HEK293T (cell line): ENCODE measurements at regions not wholly inside any gene's neighbourhood (a gene's known extent, or its start where the extent isn't known, plus 50 kb on each side); places are given as distances from the start of the nearest gene placed in this dataset.

Source experiments
- ARNT ChIP-seq: fragments of 450-650 bp; IDR thresholded peaks from 2 replicates; pipeline ENCODE4 v1.6.1; 2017; ENCODE audit warnings: mild to moderate bottlenecking
- CTBP1 ChIP-seq: fragments of 450-650 bp; IDR thresholded peaks from 2 replicates; pipeline ENCODE4 v1.6.1; 2016; ENCODE audit warnings: borderline replicate concordance
- HDGF ChIP-seq: fragments of 450-650 bp; IDR thresholded peaks from 2 replicates; pipeline ENCODE4 v1.6.1; 2017; ENCODE audit warnings: antibody characterized with exemption, borderline replicate concordance
- LEF1 ChIP-seq: fragments of 450-650 bp; IDR thresholded peaks from 2 replicates; pipeline ENCODE4 v1.6.1; 2017; ENCODE audit warnings: mild to moderate bottlenecking, borderline replicate concordance
- SP1 ChIP-seq: fragments of 450-650 bp; IDR thresholded peaks from 2 replicates; pipeline ENCODE4 v1.6.1; 2017

- TF ChIP-seq SP1 = no peak
- TF ChIP-seq CTBP1 = no peak
- no peak for TF ChIP-seq HDGF
- TF ChIP-seq LEF1 = no peak
- no peak for TF ChIP-seq ARNT
These were observed 289.6 kb downstream of the FGF10 start for GRCh38 chr5:44099643-44100042.
